Ascending aorta (tissue), 2 donors: ENCODE measurements at regions not wholly inside any gene's neighbourhood (a gene's known extent, or its start where the extent isn't known, plus 50 kb on each side); places are given as distances from the start of the nearest gene placed in this dataset.

Experiments used
- DNase-seq, 2 donors: peaks; one replicate each; pipeline ENCODE4 v3.0.0-alpha.2; 2019; ENCODE audit warnings: low spot score in 2 of 2
- H3K27ac ChIP-seq, 2 donors: fragments of 200-600 bp; sonication (generic); one replicate each; pipeline ENCODE4 v1.5.1; 2016 to 2017; ENCODE audit warnings: mild to moderate bottlenecking in 1 of 2
- H3K27me3 ChIP-seq: fragments of 200-600 bp; sonication (generic); one replicate; pipeline ENCODE4 v1.5.1; 2017
- H3K36me3 ChIP-seq, 2 donors: fragments of 200-600 bp; sonication (generic); one replicate each; pipeline ENCODE4 v1.5.1; 2016
- H3K4me1 ChIP-seq, 2 donors: fragments of 200-600 bp; sonication (generic); one replicate each; pipeline ENCODE4 v1.5.1; 2016 to 2017; ENCODE audit warnings: mild to moderate bottlenecking in 1 of 2
- H3K4me3 ChIP-seq, 2 donors: fragments of 200-600 bp; sonication (generic); one replicate each; pipeline ENCODE4 v1.5.1; 2016 to 2017; ENCODE audit warnings: mild to moderate bottlenecking in 1 of 2
- H3K9me3 ChIP-seq, 2 donors: fragments of 200-600 bp; sonication (generic); one replicate each; pipeline ENCODE4 v1.5.1; 2016
- intact Hi-C: fragments of 100-400 bp; cut with DNase I; formaldehyde crosslinking; loops from one replicate; pipeline ENCODE4 v1.15.1; 2023
- TF ChIP-seq, protein P1 (sequence below), 3 experiments: fragments of 200-600 bp in 2 of 3; fragments of 450-650 bp in 1 of 3; sonication (generic) in 2 of 3; IDR thresholded peaks; one replicate each; pipeline ENCODE4 v1.5.1; 2016 to 2019; ENCODE audit warnings: antibody characterized with exemption in 3 of 3, mild to moderate bottlenecking in 1 of 3, moderate library complexity in 1 of 3

DNA sequence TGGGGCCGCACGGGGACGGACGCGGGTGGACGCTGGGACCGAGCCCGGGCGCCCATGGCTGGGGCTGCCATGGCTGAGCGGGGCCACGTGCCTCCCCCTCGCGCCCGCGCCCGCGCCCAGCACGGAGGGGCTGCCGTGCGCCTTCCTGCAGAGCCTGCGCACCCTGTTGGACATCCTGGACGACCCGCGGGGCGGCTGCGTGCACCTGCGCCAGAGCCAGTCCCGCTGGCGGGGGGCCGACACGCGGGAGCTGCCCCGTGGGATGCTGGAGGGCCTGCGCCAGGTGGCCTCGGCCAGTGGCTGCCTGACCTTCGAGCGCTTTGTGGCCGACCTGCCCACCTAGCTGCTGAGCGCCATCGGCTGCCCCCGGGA is 72.5 kb upstream of the KCTD7 start:
- Histone ChIP-seq H3K4me1 (no peaks in the 10 kb centered on the region), H3K4me3 (no peak overlapping the region), H3K27me3 (no peaks in the 10 kb centered on the region), H3K27ac (no peak overlapping the region), H3K9me3 (no peaks in the 10 kb centered on the region), H3K36me3 (peaks cover 36 to 61% of the 10 kb centered on the region in 2 donors)
- TF ChIP-seq, protein P1, sequence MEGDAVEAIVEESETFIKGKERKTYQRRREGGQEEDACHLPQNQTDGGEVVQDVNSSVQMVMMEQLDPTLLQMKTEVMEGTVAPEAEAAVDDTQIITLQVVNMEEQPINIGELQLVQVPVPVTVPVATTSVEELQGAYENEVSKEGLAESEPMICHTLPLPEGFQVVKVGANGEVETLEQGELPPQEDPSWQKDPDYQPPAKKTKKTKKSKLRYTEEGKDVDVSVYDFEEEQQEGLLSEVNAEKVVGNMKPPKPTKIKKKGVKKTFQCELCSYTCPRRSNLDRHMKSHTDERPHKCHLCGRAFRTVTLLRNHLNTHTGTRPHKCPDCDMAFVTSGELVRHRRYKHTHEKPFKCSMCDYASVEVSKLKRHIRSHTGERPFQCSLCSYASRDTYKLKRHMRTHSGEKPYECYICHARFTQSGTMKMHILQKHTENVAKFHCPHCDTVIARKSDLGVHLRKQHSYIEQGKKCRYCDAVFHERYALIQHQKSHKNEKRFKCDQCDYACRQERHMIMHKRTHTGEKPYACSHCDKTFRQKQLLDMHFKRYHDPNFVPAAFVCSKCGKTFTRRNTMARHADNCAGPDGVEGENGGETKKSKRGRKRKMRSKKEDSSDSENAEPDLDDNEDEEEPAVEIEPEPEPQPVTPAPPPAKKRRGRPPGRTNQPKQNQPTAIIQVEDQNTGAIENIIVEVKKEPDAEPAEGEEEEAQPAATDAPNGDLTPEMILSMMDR (IDR thresholded peaks at IDR 0.05): no peak
- intact Hi-C loops: loop anchor here (2.0 to 5.0 kb wide), 2 partner anchors 73 to 291 kb away; partner anchors contain the start of gene KCTD7
- no peak for DNase-seq

DNA sequence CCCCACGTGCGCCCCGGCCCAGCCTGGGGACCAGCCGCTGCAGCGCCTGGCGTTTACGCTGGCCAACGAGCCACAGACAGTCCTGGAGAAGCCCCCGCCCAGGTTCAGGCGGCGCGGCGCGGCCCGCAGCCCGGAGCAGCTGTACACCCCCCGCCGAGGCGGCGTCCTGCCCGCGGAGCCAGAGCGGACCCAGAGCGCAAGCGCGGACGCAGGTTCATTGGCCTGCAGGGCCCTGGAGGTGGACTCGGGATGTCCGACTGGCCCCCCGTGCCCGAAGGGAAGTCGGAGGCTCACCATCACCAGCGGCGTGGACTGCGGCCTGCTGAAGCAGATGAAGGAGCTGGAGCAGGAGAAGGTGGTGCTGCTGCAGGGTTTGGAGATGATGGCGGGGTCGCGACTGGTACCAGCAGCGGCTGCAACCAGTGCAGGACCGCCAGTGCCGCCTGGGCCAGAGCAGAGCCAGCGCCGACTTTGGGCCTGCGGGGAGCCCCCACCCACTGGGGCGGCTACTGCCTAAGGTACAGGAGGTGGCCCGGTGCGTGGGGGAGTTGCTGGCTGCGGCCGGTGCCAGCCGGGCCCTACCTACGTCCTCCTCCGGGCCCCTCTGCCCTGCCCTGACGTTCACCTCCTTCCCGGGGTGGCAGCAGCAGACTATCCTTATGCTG is 72.0 kb upstream of the KCTD7 start:
- Histone ChIP-seq H3K27me3 (no peaks in the 10 kb centered on the region), H3K4me1 (no peaks in the 10 kb centered on the region), H3K9me3 (no peaks in the 10 kb centered on the region), H3K4me3 (no peak overlapping the region), H3K27ac (no peak overlapping the region), H3K36me3 (peaks cover 33 to 56% of the 10 kb centered on the region in 2 donors)
- TF ChIP-seq, protein P1 (IDR thresholded peaks at IDR 0.05): no peak
- intact Hi-C loops: loop anchor here (2.0 to 5.0 kb wide), 2 partner anchors 72 to 291 kb away; partner anchors contain the start of gene KCTD7
- DNase-seq: no peak

DNA sequence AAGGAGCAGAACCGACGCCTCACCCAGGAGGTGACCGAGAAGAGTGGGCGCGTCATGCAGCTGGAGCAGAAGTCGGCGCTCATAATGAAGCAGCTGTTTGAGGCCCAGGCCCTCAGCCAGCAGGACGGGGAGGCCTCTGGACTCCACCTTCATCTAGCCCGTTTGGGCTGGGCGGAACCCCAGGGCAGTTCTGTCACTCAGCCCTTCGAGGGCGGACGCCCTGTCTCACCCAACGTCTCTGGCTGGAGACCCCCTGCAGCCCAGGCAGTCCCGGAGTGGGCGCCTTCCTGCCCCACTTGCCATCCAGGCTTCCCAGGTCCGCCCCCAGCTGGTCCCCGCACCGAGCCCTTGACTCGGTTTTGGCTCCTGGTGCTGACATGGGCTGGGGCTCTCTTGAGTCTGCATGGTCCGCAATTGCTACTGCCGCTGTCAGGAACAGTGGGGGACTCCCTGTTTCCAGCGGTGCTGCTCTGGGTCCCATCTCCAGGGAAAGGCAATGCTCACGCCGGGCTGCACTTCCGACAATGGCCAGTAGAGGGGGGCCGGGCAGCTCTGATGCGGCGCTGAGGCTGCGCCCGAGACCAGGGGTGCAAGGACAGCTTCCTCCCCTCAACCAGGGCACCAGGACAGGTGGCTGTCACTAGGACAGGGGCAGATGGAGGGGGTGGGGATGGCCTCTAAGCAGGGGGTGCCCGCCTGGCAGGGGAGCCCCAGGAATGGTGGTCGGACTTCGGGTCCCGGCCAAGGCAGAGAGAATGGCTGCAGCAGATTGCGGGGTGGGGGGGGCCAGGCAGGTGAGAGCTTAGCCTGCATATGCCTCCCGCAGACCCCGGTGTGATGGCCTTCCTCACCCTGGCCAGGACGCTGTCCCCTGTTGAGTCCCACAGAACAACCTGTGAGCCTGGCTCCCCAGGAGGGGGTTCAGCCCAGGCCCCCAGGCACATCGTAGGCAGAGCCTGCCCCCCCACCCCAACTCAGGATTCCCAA is 71.2 kb upstream of the KCTD7 start:
- Histone ChIP-seq H3K27ac (no peak overlapping the region), H3K4me1 (no peaks in the 10 kb centered on the region), H3K9me3 (no peaks in the 10 kb centered on the region), H3K36me3 (peaks cover 30 to 49% of the 10 kb centered on the region in 2 donors), H3K27me3 (no peaks in the 10 kb centered on the region), H3K4me3 (peak overlapping the region in 1 of 2 donors; percentile 33)
- intact Hi-C loops: loop anchor here (2.0 to 5.0 kb wide), 2 partner anchors 71 to 290 kb away; partner anchors contain the start of gene KCTD7
- peak in 1 of 2 donors; percentile 80 for DNase-seq
- TF ChIP-seq, protein P1 (IDR thresholded peaks at IDR 0.05): peak; percentile 87 to 98 (median 96)

DNA sequence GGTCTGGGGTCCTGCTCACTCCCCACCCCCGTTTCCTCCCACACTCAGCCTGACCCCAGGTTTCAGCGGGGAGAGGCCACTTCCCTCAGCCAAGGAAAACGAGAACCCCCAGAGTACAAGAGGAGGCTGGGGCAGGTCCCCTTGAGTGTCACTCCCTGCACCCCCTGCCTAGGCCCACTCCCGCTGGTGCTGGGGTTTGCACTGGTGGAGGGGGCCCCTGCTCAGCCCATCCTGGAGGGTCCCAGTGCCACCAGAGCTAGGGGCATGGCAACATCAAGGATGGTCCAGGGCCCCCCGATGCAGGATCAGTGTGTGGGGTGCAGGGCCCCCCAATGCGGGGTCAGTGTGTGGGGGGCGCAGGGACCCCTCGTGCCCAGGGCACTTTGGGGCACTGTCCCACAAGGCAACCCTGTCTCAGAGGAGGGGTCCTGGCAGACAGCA is 70.5 kb upstream of the KCTD7 start:
- no peak overlapping the region for H3K4me3 ChIP-seq
- TF ChIP-seq, protein P1 (IDR thresholded peaks at IDR 0.05): no peak
- no peak overlapping the region for H3K27ac ChIP-seq
- intact Hi-C loops: loop anchor here (5.0 kb wide), 1 partner anchor 289 kb away; no protein-coding TSS in a partner anchor
- no peaks in the 10 kb centered on the region for H3K4me1 ChIP-seq
- H3K27me3 ChIP-seq: no peaks in the 10 kb centered on the region
- H3K9me3 ChIP-seq: no peaks in the 10 kb centered on the region
- peaks cover 23 to 42% of the 10 kb centered on the region in 2 donors for H3K36me3 ChIP-seq
- no peak for DNase-seq

DNA sequence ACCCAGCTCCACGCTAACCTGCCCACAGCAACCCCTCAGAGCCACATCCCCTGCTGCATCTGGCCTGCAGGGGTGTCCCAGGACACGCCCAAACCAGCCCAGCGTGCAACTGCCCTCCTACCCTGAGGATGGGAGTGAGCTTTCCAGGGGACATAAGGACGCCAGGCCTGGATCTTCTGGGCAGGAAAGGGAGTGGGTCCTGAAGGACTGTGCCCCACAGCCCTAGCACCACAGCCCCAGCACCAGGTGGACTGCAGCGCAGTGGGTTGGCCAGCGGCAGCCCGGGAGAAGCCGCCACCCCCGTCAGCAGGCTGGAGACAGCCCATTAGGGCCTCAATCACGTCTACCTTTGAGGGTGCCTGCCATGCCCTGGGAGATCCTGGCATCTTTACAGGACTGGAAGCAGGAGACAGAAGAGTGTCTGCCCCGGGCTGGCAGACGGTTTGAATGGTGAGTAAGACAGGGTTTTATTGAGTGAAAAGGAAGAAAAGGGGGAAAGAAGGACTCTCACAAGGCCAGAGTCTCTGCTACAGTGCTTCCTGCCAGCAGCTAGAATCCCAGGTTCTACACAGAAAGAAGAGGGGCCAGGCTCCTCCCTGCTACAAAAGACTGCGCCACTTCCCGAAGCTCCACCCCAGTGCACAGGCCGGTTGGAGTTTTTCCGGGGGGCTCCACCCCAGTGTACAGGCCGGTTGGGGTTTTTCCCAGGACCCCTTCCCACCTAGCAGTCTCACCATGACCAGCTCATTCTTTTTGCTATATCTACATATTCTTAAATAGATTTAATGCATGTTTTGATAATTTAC is 69.8 kb upstream of the KCTD7 start:
- peaks cover 18 to 36% of the 10 kb centered on the region in 2 donors for H3K36me3 ChIP-seq
- intact Hi-C loops: loop anchor here (5.0 kb wide), 1 partner anchor 288 kb away; no protein-coding TSS in a partner anchor
- no peaks in the 10 kb centered on the region for H3K27me3 ChIP-seq
- no peaks in the 10 kb centered on the region for H3K4me1 ChIP-seq
- no peak overlapping the region for H3K27ac ChIP-seq
- no peaks in the 10 kb centered on the region for H3K9me3 ChIP-seq
- TF ChIP-seq, protein P1 (IDR thresholded peaks at IDR 0.05): no peak
- DNase-seq: no peak
- no peak overlapping the region for H3K4me3 ChIP-seq
